NCI-H128 (cell line): ENCODE measurements at regions not wholly inside any gene's neighbourhood (a gene's known extent, or its start where the extent isn't known, plus 50 kb on each side); places are given as distances from the start of the nearest gene placed in this dataset.

Experiments used
- DNase-seq: peaks from one replicate; lab custom pipeline; 2025; ENCODE audit not compliant: unreplicated experiment; lab: John Stamatoyannopoulos, UW

GRCh38 chr16:85307552-85308364 is 195.5 kb upstream of the CIBAR2 start:
- DNase-seq: no peak

GRCh38 chr16:85308611-85309540 is 196.6 kb upstream of the CIBAR2 start:
- DNase-seq: no peak

GRCh38 chr16:85309656-85310587 is 197.7 kb upstream of the CIBAR2 start:
- no peak for DNase-seq

GRCh38 chr16:85310868-85311585 is 198.8 kb upstream of the CIBAR2 start:
- DNase-seq: no peak

DNA sequence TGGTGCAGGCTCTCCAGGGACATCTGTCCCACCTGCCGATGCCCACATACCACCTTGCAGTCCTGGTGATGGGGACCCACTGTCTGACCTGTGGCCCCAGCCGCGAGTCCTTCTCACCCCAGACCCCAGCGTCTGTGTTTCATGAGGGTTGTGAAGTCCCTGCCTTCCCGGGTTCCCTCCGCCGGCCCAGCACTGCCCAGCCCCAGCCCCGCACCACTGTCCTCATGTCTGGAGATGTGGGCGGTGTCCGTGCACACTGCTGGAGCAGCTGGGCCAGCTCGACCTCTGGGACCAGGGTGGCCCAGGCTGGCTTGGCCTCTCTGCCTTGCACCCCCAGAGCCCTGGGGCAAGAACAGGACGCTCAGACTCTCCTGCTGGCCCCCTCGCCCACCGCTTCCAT is 199.5 kb upstream of the CIBAR2 start:
- DNase-seq: no peak

- DNase-seq: no peak
Measured at GRCh38 chr16:85312174-85312573, 199.9 kb upstream of the CIBAR2 start.

- no peak for DNase-seq
Measured at GRCh38 chr16:85312642-85313525, 200.6 kb upstream of the CIBAR2 start.

DNA sequence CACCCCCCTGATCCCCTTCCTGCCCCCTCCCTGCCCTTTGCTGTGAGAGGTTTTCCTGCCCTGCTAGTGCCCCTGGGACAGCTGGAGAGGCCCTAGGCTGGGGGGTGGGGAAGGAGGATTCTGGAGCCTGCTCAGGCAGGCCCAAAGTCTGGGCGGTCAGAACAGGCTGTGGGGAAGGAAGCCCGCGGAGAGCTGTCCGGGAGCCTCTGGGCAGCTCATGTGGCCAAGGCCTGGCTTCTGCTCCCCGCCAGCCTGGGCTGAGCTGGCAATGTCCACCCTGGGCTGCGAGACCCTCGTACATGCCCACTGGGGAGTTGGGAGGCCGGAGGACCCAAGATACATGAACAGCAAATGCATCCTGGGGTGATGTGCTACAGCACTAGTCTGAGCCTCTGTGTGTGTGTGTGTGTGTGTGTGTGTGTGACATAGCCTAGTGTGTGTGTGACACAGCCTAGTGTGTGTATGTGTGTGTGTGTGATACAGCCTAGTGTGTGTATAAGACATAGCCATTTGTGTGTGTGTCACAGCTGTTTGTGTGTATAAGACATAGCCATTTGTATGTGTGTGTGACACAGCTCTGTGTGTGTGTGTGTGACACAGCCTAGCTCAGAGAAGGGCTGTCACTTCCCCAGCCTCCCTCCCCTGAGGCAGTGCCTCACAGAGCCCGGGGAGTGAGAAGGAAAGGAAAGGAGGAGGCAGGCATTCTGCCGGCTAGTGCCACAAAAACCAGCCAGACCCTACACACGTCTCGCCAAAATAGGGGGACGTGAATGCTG is 201.4 kb upstream of the CIBAR2 start:
- no peak for DNase-seq

- no peak for DNase-seq
Measured at GRCh38 chr16:85314512-85314971, 202.3 kb upstream of the CIBAR2 start.

DNA sequence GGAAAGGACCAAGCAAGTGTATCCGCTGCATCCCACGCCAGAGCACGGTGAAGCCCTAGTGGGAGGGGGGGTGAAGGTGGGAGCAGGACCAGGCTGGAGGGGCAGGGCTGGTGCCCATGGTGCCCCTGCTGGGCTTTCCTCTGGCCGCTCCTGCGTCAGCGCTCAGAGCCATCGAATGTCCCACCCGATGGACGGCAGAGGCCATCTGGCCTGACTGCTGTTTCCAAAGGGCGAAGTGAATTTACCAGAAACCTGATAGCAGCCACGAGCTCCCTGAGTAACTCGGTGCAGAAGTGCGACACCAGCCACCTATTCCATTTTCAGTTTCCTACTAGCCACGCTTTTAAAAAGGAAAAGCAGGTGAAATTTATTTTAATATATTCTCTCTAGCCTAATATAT is 203.6 kb upstream of the CIBAR2 start:
- no peak for DNase-seq

GRCh38 chr16:85316321-85316919 is 204.1 kb upstream of the CIBAR2 start:
- no peak for DNase-seq

DNA sequence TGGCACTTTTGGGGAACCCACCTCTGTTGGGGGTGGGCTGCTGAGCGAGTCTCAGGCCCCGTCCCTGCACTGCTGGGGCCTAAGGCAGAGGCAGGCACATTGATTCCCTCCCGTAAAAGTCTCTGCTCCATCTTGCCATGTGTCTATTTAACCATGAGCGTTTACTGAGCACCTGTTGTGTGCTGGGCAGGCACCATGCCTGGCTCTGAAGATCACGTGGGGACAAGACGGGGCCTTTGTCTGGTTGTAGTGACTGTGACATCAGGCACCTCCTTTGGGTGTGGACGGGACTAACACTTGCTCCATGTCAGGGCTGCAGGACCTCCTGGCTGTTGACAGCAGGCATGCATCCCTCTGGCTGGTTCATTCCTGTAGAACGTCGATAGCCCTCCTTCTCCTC is 204.7 kb upstream of the CIBAR2 start:
- DNase-seq: no peak

DNA sequence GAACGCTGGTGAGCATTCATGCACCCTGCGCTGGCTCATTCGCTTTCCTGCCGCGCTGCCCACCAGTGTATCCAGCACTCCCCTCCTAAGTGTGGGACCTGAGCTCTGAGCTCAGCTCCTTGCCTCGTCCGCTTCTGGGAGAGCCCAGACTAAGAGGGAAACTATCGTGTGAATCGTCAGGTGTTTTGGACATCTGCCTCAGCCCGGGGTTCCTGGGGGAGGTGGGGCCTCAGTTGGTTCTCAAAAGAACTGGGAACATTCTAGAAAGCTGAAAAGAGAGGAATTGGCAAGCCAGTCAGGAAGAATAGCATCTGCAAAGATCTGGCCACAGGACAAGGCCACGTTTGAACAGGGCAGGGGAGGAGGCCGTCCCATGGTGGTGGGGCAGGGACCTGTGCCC is 205.4 kb upstream of the CIBAR2 start:
- DNase-seq: no peak

DNA sequence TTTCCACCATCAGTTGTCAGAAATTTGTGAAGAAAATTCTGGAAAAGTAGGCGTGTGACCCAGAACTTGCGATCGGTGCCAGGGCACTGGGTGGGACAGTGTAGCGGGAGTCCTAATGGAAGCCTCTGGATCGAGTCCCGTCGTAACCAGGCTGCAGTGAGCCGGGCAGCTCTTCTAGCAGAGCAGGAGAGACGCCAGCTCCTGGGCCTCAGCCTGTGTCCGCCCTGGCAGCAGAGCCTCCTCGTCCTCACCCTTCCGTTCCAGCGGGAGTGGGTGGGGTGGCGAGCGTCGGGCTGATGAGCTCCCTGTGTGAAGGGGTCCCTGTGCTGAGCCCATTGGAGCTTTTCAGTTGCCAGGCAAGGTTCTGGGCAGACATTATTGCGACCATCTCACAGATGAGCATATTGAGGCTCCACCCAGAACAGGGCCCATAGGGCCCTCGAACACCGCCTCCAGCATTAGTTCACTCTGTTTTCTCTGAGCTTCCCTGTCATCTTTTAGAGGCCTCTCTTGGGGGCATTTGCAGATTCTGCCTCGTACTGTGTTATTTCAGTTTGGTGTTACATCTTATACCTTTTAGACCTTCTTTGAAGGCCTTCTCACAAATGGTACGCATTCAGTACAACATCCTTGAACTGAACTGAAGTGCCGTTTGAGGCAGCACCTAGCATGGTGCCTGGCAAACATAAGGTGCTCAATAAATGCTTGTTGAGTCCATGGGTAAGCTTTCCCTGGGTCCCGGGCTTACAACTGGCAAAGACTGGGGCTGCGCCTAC is 207.1 kb upstream of the CIBAR2 start:
- no peak for DNase-seq

- DNase-seq: no peak
Measured at GRCh38 chr16:85319984-85320440, 207.7 kb upstream of the CIBAR2 start.

GRCh38 chr16:85320677-85321385 is 208.6 kb upstream of the CIBAR2 start:
- no peak for DNase-seq
